HG03196 (cell line): ENCODE measurements at regions not wholly inside any gene's neighbourhood (a gene's known extent, or its start where the extent isn't known, plus 50 kb on each side); places are given as distances from the start of the nearest gene placed in this dataset.

Source experiments
- ATAC-seq: cut with Tn5 transposase; IDR thresholded peaks from one replicate; pipeline ENCODE4 v1.9.1; 2021; ENCODE audit not compliant: unreplicated experiment

DNA sequence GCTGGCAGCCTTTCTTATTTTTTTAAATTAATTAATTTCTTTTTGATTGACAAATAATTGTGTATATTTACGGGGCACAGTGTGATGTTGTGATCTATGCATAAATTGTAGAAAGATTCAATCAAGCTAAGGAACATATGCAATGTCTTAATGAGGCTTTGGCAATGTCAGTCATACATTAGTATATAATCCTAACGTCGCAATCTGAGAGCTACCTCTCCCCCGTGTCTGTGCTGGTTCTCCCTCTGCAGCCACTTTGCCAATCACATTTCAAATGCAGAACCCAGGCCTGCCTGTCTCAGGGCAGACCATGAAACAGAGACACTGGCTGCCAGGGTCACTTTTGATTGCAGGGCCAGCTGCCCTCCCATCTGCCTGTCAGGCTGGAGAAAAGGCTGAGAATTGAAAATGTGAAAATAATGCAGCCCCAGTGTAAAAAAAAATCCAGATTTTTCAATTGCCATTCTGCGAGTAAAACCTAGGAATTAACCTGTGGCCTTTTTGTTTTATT is 56.3 kb downstream of the SLC24A2 start:
- ATAC-seq, result no peak

DNA sequence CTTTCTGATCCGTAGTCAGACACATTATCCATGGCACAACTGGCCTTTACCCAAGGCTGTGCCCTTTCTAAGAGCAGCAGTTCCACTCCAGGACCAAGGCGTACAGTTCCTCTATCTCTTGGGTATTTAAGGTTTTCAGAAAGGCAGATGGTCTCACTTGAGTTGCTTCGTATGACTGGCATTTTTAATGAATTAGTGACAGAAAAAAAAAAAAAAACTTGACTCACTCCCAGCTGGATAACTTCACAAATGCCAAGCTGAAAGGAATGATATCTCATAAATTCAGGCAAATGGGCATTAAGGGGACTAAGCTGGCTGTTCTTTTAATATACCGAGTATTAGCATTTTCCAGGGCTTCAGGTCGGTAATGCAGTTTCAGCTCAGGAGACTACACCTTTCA is 60.7 kb downstream of the SLC24A2 start:
- no peak for ATAC-seq

DNA sequence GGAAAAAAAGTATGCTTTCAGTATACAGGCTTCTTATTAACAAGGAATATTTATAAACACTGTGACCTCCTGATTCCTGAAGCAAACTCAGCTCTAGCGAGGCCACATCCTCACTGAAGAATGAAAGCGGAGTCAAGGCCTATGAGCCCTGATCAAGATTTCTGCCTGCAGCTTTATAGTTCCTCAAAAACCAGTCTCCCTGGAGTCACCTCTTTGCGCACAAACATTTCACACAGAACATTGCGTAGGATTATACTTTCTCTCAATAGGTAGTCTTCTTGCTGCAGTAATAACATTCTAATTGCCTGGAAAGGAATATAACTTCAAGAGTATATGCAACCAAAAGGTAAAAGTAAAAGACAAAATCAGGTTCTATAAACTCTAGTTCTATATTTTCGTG is 62.9 kb downstream of the SLC24A2 start:
- ATAC-seq, result no peak

DNA sequence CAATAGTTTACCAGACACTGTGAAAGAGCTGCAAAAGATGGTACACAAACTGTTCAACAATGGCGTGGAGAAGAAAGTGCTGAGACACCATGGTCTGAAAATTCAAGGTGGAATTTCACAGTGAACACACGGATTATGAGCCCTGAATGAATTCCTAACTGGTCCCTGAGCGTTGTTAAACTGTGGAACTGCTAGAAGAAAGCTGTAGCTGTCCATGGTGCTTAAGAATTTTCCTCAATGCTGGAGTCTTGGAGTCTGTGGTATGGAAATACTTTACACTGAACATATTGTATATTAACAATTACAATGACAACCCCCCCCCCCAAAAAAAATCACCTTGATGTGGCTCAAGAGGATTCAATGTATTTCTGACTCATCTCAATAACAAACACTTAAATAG is 68.5 kb downstream of the SLC24A2 start:
- no peak for ATAC-seq

DNA sequence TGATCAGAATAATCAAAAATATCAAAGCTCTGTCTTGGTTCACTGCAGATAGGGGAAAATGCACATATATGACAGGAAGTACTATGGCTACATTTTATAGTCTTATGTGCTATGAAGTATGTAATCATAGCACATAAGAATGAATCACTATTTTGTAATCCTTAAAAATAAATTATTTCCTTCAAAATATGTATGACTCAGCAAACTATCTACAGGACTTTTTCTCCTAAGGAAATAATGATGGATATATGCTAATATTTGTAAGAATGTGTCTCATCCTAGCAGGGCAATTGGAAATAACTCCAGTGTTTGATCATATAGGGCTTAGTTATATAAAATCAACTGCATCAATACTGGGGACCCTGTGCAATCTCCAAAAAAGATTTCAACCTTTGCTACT is 85.1 kb downstream of the SLC24A2 start:
- no peak for ATAC-seq

DNA sequence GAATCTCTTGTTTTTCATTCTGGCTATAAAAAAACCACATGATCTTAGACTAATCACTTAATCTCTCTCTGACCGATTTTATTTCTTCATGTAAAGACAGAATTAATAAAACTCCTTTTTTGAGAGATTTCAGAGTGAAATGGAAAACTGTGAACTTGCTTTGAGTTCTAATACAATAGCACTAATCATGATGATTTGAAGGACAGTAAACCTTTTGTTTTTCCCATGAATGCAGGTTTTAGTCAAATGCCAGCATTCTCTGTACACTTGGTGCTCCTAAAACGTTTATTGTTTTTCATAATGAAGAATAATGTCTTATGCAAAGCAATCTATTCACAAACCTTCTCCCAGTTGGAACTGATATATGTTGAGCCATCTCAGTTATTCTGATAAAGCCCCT is 86.8 kb downstream of the SLC24A2 start:
- ATAC-seq, result no peak

DNA sequence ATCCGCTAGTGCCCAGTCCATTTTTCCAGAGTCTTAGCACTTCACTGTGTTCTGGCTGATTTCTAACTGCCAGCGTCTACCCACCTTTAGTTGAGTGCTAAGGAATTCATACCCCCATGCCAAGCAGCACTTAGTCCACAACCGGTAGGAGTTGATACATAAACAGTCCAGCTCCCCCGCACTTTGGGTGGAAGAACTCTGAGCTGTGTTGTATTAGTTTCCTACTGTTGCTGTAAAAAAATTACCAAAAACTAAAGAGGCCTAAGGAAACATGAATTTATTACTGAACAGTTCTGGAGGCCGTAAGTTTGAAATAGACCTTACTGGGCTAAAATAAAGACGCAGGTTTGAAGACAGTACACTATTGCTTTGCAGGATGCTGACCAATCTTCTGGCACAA is 87.6 kb downstream of the SLC24A2 start:
- ATAC-seq, result no peak

DNA sequence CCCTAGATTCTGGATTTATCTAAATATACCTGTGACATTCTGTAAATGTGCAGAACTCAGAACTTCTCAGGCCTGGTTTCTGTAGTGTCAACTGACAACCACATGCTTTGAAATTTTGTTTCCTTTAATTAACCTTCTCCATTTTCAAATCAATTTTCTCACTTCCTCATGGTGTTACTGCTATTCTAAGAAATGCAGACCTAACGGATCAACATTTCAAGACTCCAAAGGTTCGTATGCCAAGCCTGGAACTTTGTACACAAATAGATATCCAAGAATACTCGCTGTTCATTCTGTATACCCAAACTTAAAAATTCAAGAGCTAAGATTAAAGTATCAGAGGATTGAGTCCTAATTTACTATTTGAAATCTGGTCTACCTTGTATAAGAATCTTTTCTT is 88.1 kb downstream of the SLC24A2 start:
- ATAC-seq, result no peak

DNA sequence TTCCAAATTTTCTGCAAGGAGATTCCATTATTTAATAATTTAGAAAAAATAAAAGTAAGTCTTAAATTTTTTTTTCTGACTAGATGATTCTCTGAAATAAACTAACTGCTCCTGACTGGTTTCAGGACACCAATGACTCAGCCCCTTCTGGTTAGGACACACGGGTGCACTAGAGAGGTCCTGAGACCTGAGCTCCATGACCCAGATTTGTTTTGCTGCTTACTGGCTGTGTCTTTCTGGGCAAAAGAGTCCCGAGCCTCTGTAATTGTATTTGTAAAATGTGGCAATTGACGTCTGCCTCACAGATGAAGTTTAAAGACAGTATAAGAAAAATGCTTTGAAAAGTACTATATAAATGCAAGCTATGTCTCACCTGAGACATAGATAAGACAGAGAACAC is 89.1 kb downstream of the SLC24A2 start:
- ATAC-seq, result no peak

DNA sequence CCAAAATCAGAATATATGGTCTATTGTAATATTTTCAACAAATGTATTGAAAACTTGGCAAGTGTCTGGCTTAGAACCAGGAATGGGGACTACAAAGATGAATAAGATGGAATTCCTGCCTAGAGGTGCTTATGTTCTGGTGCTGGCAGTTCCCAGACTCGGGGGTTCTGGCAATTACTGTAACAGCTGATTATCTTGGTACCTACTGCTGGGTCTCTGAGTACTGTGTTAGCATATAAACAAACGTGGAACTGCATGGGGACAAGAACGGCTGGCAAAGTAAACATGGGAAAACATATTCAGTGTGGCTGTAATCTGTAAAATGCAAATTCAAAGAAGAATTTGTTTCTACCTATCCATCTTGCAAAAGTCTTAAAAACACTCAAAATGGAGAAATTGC is 89.9 kb downstream of the SLC24A2 start:
- ATAC-seq, result no peak

DNA sequence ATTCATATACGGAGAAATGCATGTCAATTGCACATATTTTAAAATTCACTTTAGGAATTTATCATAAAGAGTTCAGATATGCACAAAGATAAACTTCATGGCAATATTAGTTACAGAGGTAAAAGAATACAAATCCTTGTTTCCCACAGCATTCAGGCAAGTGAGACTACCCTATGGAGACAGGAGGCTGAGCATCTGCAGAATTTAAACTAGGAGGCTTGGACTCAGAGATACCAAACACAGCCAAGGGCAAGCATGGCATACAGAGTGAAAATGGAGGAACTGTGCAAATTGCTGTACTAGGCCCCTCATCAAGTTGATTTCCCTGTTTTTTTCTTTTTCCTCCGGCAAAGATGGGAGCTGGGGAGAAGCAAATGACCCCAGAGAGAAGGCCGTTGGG is 94.2 kb downstream of the SLC24A2 start:
- ATAC-seq, result no peak

DNA sequence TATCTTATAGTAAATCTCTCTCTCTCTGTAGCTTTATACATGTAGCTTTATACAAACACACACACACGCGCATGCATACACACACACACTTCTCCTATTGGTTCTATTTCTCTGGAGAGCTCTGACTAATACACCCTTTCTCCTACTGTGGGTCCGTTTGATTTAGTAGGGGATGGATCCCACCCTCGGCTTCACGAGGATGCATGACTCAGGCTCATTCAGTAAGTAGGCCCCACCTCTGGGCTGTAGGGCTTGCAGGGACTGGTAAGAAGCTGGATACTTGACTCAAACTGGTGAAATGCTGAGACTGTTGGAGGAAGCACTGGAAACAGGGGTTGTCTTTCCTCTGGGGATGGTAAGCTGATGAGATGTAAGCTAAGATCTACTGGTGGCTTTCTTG is 98.7 kb downstream of the SLC24A2 start:
- ATAC-seq, result no peak

DNA sequence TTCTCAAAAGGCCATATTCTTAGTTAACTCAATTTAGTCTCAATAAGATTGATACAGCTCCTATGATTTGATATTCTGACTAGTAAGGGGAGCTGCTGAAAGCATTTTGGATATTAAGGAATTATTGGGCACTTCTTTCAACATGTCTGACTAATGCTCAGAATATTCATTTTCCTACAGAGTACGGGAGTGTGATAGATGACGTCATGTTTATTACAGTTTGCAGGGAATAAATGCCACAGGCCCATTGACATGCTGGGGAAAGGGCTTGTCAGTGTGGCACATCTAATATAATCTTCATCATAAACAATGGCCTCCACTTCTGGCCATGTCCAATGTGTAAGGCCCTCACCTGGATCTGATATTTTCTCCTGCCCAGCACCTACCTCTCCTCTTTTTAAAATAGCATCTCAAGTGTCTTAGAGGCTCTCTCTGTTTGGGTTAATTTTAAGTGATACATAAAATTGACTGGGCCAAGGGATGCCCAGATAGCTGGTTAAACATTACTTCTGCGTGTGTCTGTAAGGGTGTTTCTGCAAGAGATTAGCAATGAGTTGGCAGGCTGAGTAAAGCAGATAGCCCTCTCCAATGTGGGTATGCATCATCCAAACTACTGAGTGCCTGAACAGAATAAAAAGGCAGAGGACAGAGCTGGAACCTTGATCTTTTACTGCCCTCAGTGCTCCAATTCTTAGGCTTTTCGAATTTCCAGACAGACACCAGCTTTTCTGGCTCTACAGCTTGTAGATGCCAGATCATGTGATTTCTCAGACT is 99.3 kb downstream of the SLC24A2 start:
- no peak for ATAC-seq

DNA sequence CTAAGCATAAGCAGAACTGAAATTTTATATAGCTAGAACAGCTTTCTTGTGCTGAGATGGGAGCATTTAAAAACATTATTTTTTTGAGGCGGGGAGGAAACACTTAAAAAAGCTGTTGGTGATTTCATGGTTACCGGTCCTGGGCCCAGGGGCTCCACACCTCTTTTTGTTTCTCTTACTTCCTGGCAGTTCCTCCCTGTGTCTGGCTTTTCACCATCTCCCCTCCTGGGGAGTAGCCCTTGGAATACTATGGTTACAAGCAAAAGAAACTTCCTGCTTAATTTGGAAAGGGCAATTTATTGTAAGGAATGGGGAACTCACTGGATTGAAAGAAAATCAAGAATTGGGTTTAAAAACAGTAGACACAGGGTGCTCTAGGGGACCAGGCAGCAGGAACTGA is 105.1 kb downstream of the SLC24A2 start:
- ATAC-seq, result no peak

DNA sequence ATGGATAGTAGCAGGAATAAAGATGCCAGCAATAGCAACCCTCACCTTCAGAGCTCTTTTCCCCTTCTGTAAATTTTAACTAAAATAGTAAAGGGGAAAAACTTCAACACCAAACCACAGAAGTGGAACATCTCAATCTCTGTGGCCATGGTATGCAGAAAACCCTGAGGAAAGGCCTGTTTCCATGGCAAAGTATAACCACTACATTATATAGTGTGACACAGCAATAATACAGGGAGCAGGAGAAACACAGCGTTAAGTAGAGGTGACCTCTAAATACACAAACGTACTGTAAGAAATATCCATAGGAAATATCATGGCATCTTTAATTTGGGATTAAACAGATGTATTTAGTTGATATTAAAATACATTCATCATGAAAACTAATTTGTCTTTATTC is 106.4 kb downstream of the SLC24A2 start:
- ATAC-seq, result no peak

DNA sequence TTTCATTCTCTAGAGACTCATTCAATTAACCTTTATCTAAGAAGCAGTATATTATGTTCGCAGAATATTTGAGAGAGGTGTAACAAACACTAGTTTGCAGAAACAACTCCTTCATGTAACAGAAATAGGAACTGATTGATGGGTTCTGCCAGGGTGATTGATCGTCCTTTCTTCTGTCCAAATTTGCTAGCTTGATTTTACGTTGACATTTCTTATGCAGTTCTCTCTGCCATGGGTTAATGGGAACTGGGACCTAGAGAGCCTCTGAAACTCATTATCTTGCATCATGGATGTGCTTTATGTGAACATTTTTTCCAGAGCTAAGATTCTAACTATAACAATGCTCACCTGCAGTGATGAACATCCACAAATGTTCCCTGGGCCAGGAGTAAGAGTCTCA is 107.0 kb downstream of the SLC24A2 start:
- ATAC-seq, result no peak

DNA sequence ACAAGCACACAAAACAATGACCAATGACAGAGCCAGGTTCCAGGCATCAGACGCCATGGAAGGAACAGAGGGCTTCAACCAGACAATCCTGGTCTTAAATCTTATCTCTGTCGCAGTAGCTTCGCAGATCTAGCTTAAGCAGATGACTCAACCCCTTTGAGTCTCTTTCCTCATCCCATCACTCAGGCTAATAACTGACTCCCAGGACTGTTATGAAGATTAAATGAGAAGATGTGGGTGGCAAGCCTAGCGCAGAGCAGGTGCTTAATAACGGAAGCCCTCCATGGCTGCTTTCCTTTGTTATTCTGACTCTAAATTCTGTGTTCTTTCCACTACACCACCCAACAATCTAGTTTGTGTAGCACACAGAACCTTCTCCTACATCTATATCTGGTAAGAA is 110.9 kb downstream of the SLC24A2 start:
- ATAC-seq, result no peak

DNA sequence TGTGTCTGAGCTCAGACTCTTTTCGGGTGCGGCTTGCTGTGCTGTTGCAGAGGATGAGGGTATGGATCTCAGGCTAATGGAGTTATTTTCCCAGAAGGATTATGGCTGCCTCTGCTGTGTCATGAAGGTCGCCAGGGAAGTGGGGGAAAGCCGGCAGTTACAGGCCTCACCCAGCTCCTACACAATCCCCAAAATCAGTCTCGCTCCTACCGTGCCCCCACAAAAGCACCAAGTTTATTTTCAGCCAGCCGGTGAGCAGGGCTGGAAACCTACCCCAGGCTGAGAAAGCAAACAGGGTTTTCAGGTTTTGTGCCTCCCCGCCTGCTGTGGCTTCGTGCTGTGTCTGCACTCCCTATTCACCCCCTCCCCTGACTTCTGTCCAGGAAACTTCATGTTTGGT is 113.3 kb downstream of the SLC24A2 start:
- ATAC-seq, result no peak

DNA sequence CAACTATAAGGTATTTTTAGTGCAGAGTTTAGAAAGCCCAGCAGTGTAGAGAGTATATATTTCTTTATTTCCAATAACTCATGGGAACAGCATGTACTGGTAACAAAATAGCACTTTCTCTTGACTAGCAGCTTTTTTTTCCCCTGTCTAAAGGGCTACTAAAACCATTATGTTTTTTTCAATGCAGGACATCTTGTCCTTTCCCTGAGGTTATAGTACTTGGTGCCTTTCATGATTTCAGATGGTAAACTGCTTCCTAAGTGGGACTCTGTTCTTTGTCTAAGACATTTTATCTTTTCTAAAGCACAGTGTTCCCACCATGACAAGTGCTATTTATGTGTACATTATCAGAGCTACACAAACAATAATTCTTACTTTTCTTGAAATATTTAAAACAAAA is 122.3 kb downstream of the SLC24A2 start:
- no peak for ATAC-seq

DNA sequence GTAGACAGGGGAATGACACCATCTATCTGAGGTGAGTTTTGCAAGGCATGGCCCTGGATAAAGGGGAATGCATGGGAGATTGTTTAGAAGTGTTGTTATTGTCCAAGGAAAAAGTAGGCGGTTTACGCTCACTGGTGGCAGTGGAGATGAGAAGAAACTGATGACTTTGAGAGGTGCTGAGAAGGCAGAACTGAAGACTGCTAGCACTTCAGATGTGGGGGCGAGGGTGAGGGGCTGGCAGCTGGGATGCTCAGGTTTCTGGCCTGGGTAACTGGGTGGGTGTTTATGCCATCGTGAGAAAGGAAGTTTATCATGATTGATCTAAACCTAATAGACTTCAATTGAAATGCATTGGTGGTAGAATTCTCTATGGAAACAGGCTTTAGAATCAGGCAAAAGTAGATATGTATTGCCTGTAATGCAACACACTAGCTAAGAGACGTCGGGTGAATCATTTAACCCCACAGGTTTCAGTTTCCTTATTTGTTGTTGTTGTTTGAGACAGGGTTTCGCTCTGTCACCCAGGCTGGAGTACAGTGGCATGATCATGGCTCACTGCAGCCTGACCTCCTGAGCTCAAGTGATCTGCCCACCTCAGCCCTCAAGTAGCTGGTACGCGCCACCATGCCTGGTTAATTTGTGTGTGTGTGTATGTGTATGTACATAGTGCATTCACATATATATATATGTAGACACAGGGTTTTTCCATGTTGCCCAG is 123.5 kb downstream of the SLC24A2 start:
- ATAC-seq, result peak; percentile 99

DNA sequence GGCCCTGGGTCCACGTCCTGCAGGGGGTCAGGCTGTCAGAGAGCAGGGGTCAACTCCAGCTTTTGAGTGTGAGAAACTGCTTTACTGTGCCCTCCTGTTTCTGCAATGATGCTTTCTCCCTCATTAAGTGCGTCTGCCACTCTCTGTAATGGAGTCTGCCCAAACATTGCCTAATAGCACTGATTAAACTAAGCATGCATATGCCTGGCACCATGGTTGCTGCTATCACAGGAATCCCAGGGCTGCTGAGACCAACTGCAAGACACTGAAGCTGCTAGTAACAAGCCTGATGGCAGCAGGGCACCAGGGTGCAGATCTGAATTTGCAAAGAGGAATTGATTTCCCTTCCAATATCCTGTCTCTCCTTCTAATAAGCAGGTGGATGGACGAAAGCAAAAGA is 125.3 kb downstream of the SLC24A2 start:
- no peak for ATAC-seq

DNA sequence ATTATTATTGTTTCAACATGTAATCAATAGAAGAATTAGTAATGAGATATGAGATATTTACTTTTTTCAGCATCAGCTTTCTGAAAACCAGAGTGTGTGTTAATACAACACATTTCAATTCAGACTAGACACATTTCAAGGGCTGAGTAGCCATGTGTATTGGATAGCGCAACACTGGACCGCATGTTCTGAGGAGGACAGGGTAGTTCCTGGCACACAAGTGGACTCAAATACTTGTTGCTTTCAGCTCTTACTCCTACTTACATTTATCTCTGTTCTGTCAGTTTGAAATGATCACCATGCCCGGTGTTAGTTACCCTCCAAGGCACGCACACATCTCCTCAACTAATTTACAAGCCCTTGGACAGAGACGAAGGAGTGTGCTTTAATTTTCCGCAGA is 126.6 kb downstream of the SLC24A2 start:
- no peak for ATAC-seq

DNA sequence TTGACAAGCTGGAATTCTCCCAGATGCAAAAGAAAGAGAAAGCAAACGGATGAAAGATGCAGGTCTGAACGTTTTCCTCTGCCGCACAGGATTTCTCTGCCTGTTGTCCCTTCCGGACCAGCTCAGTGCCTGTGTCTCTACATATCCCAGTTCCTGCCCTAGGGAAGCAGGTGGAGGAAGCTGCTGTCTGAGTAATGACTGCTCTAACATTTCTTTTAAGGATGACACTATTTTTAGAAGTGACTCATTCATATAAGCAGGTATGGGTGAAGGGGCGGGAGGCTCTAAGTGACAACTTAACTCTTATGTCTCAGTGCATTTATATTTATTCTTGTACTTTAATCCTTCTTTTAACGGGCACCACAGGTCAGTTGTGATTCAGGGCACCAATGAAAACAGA is 128.8 kb downstream of the SLC24A2 start:
- ATAC-seq, result no peak
